ENCODE measurements at regions not wholly inside any gene's neighbourhood (a gene's known extent, or its start where the extent isn't known, plus 50 kb on each side); places are given as distances from the start of the nearest gene placed in this dataset.

DNA sequence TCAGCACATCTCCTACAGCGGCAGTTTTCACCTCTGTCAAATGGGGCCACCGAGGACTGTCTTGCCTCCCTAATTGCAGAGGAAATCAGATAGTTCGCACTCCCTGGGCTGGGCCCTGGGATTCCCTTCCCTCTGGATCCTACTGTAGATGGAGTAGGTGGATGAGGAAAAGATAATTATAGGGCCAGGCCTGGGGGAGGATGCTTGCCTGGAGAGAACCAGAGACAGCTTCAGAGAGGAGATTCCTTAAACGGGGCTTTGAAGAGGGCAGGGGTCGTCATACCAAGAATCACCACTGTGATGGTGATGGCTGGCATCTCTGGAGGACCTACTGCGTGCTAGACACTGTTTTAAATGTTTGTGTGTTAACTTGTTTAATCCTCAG is 50.8 kb upstream of the SLC6A6 start:
- H3K36me3 Mint-ChIP-seq (ENCODE audit: unreplicated experiment): no peaks in the 10 kb centered on the region
- TF ChIP-seq, protein P1, sequence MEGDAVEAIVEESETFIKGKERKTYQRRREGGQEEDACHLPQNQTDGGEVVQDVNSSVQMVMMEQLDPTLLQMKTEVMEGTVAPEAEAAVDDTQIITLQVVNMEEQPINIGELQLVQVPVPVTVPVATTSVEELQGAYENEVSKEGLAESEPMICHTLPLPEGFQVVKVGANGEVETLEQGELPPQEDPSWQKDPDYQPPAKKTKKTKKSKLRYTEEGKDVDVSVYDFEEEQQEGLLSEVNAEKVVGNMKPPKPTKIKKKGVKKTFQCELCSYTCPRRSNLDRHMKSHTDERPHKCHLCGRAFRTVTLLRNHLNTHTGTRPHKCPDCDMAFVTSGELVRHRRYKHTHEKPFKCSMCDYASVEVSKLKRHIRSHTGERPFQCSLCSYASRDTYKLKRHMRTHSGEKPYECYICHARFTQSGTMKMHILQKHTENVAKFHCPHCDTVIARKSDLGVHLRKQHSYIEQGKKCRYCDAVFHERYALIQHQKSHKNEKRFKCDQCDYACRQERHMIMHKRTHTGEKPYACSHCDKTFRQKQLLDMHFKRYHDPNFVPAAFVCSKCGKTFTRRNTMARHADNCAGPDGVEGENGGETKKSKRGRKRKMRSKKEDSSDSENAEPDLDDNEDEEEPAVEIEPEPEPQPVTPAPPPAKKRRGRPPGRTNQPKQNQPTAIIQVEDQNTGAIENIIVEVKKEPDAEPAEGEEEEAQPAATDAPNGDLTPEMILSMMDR (IDR thresholded peaks at IDR 0.05; ENCODE audit: partially characterized antibody, unreplicated experiment): no peak
- peaks cover 2% of the 10 kb centered on the region for H3K27me3 Mint-ChIP-seq (ENCODE audit: unreplicated experiment)
- H3K4me3 Mint-ChIP-seq (ENCODE audit: unreplicated experiment): peak overlapping the region; percentile 38
- peaks cover 14% of the 10 kb centered on the region for H3K4me1 Mint-ChIP-seq (ENCODE audit: low read depth, unreplicated experiment)
- H3K27ac Mint-ChIP-seq (ENCODE audit: unreplicated experiment): peak overlapping the region; percentile 8
- DNase-seq: no peak
- H3K9me3 Mint-ChIP-seq (ENCODE audit: unreplicated experiment): peaks cover 6% of the 10 kb centered on the region

DNA sequence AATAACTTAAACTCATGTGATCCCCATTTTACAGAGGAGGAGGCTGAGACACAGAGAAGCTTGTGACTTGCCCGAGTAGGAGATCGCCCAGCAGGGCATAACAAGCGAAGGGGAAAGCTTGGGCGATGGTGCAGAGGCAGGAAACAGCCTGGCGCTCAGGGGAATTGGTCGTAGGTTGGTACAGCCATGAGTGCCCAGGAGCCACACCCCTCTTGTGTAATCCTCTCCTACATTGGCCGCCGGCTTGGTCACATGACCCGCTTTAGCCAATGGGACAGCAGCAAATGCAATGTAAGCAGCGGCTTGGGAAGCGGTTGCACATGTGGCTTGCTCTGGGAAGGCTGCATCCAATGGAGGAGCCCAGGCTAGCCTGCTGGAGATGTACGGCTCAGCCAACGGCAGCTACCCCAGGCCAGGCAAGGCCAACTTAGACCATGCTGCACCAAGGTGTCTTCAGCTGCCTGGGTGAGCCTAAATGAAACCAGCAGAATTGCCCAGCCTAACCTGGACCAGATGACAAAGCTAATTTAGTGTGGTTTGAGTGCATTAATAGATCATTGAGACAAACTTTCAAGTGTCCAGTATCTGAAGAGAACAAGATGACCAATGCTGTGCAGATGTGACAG is 50.3 kb upstream of the SLC6A6 start:
- no peak overlapping the region for H3K27ac Mint-ChIP-seq (ENCODE audit: unreplicated experiment)
- H3K36me3 Mint-ChIP-seq (ENCODE audit: unreplicated experiment): no peaks in the 10 kb centered on the region
- H3K4me3 Mint-ChIP-seq (ENCODE audit: unreplicated experiment): no peak overlapping the region
- peak; percentile 63 for DNase-seq
- TF ChIP-seq, protein P1 (IDR thresholded peaks at IDR 0.05; ENCODE audit: partially characterized antibody, unreplicated experiment): no peak
- H3K9me3 Mint-ChIP-seq (ENCODE audit: unreplicated experiment): peaks cover 6% of the 10 kb centered on the region
- peaks cover 2% of the 10 kb centered on the region for H3K27me3 Mint-ChIP-seq (ENCODE audit: unreplicated experiment)
- H3K4me1 Mint-ChIP-seq (ENCODE audit: low read depth, unreplicated experiment): peaks cover 11% of the 10 kb centered on the region

Measured in glutamatergic neuron (in vitro differentiated cells).